ENCODE measurements at regions not wholly inside any gene's neighbourhood (a gene's known extent, or its start where the extent isn't known, plus 50 kb on each side); places are given as distances from the start of the nearest gene placed in this dataset.
A peak's percentile ranks its signal among the peaks of the same experiment; 100 is the strongest.

- DNase-seq (ENCODE audit: extremely low read depth in 1 of 4, low spot score in 3 of 4) (peak in 2 of 4 experiments; percentile 29 to 38), ATAC-seq (no peak), FAIRE-seq (no peak)
- ChIA-PET CTCF (ENCODE audit: low intra/inter-chr PET ratio) (no interaction called here), POLR2A (interaction anchor here (0.7 to 2.1 kb wide), 11 partner anchors 8 to 347 kb away, joined by 3 to 10 read pairs (median 4); no protein-coding TSS in a partner anchor)
- peak overlapping the region; percentile 87 for H3K27ac ChIP-seq (ENCODE audit: extremely low read depth, low read depth, low read length)
- H2AFZ ChIP-seq (ENCODE audit: low read depth, low read length): peak overlapping the region; percentile 7; the same call in 1 of the 2 replicates
- BruUV-seq (replicated peaks): no TSS peak
- no peaks in the 10 kb centered on the region for H3K79me2 ChIP-seq (ENCODE audit: control insufficient read depth, insufficient read depth, low read length)
- intact Hi-C loops (cut with micrococcal nuclease): loop anchor here (5.0 kb wide), 1 partner anchor 123 kb away; no protein-coding TSS in a partner anchor
- no peaks in the 10 kb centered on the region for H3K9me1 ChIP-seq (ENCODE audit: control insufficient read depth, insufficient read depth, low read length)
- H3K4me1 ChIP-seq (replicated peaks in 1 of 2; ENCODE audit: control insufficient read depth in 2 of 2, insufficient read depth in 2 of 2, low read length in 2 of 2): peaks cover 64 to 82% of the 10 kb centered on the region in 2 experiments
- H3K36me3 ChIP-seq (ENCODE audit: control insufficient read depth, insufficient read depth, low read length): no peaks in the 10 kb centered on the region
- peak overlapping the region; percentile 50; the same call in 1 of the 2 replicates for H3K4me2 ChIP-seq (ENCODE audit: insufficient read depth, low read length)
- no peaks in the 10 kb centered on the region for H3K9me3 ChIP-seq (replicated peaks; ENCODE audit: control insufficient read depth, insufficient read depth, low read depth, low read length)
- 54% methylated on average over 17 of the region's 17 CpGs for WGBS (ENCODE audit: insufficient coverage, low coverage, missing lambda C conversion rate)
- peak overlapping the region; percentile 61 to 83; a peak in 3 of 4 replicates for H3K9ac ChIP-seq (ENCODE audit: insufficient read depth in 1 of 2, low read depth in 2 of 2, low read length in 2 of 2)
- in situ Hi-C loops (cut with MboI): loop anchor here (5.0 to 10.0 kb wide), 2 partner anchors 263 to 381 kb away; partner anchors contain the start of gene IRF2BP2
- no peaks in the 10 kb centered on the region for H3K27me3 ChIP-seq (ENCODE audit: control insufficient read depth in 2 of 2, insufficient read depth in 2 of 2, low read length in 2 of 2)
- no peak overlapping the region for H3K4me3 ChIP-seq
- H4K20me1 ChIP-seq (replicated peaks; ENCODE audit: control insufficient read depth, insufficient read depth, low read length): no peaks in the 10 kb centered on the region
- TF ChIP-seq ATF7 (IDR thresholded peaks at IDR 0.05): no peak
- 0 out of 2 replicates have a peak, but pooled peaks have one; percentile 8 for TF ChIP-seq HCFC1 (IDR thresholded peaks at IDR 0.05; ENCODE audit: low read depth, low read length)
- 0 out of 2 replicates have a peak, but pooled peaks have one; percentile 29 for TF ChIP-seq ZSCAN32 (CRISPR knock-in tag; IDR thresholded peaks at IDR 0.05)
- TF ChIP-seq, protein P1, sequence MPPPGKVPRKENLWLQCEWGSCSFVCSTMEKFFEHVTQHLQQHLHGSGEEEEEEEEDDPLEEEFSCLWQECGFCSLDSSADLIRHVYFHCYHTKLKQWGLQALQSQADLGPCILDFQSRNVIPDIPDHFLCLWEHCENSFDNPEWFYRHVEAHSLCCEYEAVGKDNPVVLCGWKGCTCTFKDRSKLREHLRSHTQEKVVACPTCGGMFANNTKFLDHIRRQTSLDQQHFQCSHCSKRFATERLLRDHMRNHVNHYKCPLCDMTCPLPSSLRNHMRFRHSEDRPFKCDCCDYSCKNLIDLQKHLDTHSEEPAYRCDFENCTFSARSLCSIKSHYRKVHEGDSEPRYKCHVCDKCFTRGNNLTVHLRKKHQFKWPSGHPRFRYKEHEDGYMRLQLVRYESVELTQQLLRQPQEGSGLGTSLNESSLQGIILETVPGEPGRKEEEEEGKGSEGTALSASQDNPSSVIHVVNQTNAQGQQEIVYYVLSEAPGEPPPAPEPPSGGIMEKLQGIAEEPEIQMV (tag; conservative IDR thresholded peaks at IDR 0.05; ENCODE audit: low read depth): peak; percentile 39
- 0 out of 2 replicates have a peak, but pooled peaks have one; percentile 4 for TF ChIP-seq TFE3 (CRISPR knock-in tag; IDR thresholded peaks at IDR 0.05)
- TF ChIP-seq SREBF2 (CRISPR knock-in tag; IDR thresholded peaks at IDR 0.05): no peak
- TF ChIP-seq DEAF1 (CRISPR knock-in tag; IDR thresholded peaks at IDR 0.05): peak; percentile 34; the same call in 1 of the 2 replicates
- TF ChIP-seq CSDE1 (IDR thresholded peaks at IDR 0.05): no peak
- 0 out of 2 replicates have a peak, but pooled peaks have one; percentile 41 for TF ChIP-seq ZNF134 (CRISPR knock-in tag; conservative IDR thresholded peaks at IDR 0.05)
- 0 out of 2 replicates have a peak, but pooled peaks have one; percentile 6 for TF ChIP-seq CREB5 (CRISPR knock-in tag; IDR thresholded peaks at IDR 0.05)
- peak; percentile 42; the same call in 1 of the 2 replicates for TF ChIP-seq ZNF668 (CRISPR knock-in tag; IDR thresholded peaks at IDR 0.05)
- TF ChIP-seq, protein P2, sequence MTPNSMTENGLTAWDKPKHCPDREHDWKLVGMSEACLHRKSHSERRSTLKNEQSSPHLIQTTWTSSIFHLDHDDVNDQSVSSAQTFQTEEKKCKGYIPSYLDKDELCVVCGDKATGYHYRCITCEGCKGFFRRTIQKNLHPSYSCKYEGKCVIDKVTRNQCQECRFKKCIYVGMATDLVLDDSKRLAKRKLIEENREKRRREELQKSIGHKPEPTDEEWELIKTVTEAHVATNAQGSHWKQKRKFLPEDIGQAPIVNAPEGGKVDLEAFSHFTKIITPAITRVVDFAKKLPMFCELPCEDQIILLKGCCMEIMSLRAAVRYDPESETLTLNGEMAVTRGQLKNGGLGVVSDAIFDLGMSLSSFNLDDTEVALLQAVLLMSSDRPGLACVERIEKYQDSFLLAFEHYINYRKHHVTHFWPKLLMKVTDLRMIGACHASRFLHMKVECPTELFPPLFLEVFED (CRISPR knock-in tag; conservative IDR thresholded peaks at IDR 0.05): 0 out of 2 replicates have a peak, but pooled peaks have one; percentile 10
- peak; percentile 5; the same call in 1 of the 2 replicates for TF ChIP-seq ZNF41 (CRISPR knock-in tag; conservative IDR thresholded peaks at IDR 0.05)
These were observed 253.2 kb downstream of the TOMM20 start for GRCh38 chr1:234875328-234875952.

Measured in K562 (cell line).